DND-41 (cell line): ENCODE measurements at regions not wholly inside any gene's neighbourhood (a gene's known extent, or its start where the extent isn't known, plus 50 kb on each side); places are given as distances from the start of the nearest gene placed in this dataset.

ENCODE experiments used
- ATAC-seq: fragments of 200-7000 bp; cut with Tn5 transposase; 3 replicates; pipeline ENCODE4 v1.9.1; 2021; ENCODE audit warnings: low read depth; ENCODE audit not compliant: insufficient read depth
- DNase-seq: peaks from one replicate; pipeline ENCODE4 v3.0.0-alpha.2; 2020
- H2AFZ ChIP-seq: 2 replicates; pipeline ENCODE4 v1.6.0; 2012; ENCODE audit warnings: low read depth, low read length
- H3K27ac ChIP-seq: 2 replicates; pipeline ENCODE4 v1.5.1; 2012; ENCODE audit warnings: low read length, inconsistent platforms
- H3K27me3 ChIP-seq: fragments of 200-600 bp; sonication (generic); 2 replicates; pipeline ENCODE4 v1.6.0; 2012; ENCODE audit warnings: low read length, mild to moderate bottlenecking, inconsistent platforms; ENCODE audit not compliant: insufficient read depth, poor library complexity
- H3K36me3 ChIP-seq: 2 replicates; pipeline ENCODE4 v1.5.1; 2012; ENCODE audit warnings: low read length, inconsistent platforms; ENCODE audit not compliant: insufficient read depth
- H3K4me1 ChIP-seq: 2 replicates; pipeline ENCODE4 v1.5.1; 2012; ENCODE audit warnings: mild to moderate bottlenecking, low read length; ENCODE audit not compliant: insufficient read depth
- H3K4me2 ChIP-seq: 2 replicates; pipeline ENCODE4 v1.6.0; 2012; ENCODE audit warnings: mild to moderate bottlenecking, moderate library complexity, low read length, inconsistent platforms; ENCODE audit not compliant: insufficient read depth
- H3K4me3 ChIP-seq, 2 experiments: fragments of 200-600 bp in 1 of 2; shearing (Covaris generic) in 1 of 2; 2 replicates each; pipeline ENCODE4 v1.5.1; 2012 to 2016; ENCODE audit warnings: inconsistent platforms in 2 of 2, low read length in 2 of 2, mild to moderate bottlenecking in 2 of 2, low read depth in 1 of 2, moderate library complexity in 1 of 2
- H3K79me2 ChIP-seq: 2 replicates; pipeline ENCODE4 v1.6.0; 2012; ENCODE audit warnings: low read length, inconsistent platforms; ENCODE audit not compliant: insufficient read depth
- H3K9ac ChIP-seq: 2 replicates; pipeline ENCODE4 v1.6.0; 2012; ENCODE audit warnings: low read depth, mild to moderate bottlenecking, inconsistent platforms, low read length, moderate library complexity
- H3K9me3 ChIP-seq: 2 replicates; pipeline ENCODE4 v1.5.1; 2012; ENCODE audit warnings: low read length, moderate library complexity, mild to moderate bottlenecking, inconsistent platforms; ENCODE audit not compliant: insufficient read depth, severe bottlenecking
- H4K20me1 ChIP-seq: 2 replicates; pipeline ENCODE4 v1.6.0; 2012; ENCODE audit warnings: low read length; ENCODE audit not compliant: insufficient read depth
- CTCF ChIP-seq: IDR thresholded peaks from 2 replicates; pipeline ENCODE4 v1.5.1; 2012; ENCODE audit warnings: borderline replicate concordance, low read length, moderate library complexity, mild to moderate bottlenecking; ENCODE audit not compliant: poor library complexity, severe bottlenecking; ENCODE audit errors: extremely low read depth
- EZH2 ChIP-seq: IDR thresholded peaks from 3 replicates; pipeline ENCODE4 v1.6.1; 2012; ENCODE audit warnings: borderline replicate concordance, low read depth, mild to moderate bottlenecking, moderate library complexity, low read length, inconsistent platforms; ENCODE audit not compliant: severe bottlenecking

GRCh38 chr4:56185901-56186300 lies 201.4 kb downstream of the AASDH start:
- H3K27ac ChIP-seq, result no peak overlapping the region
- no peak overlapping the region for H2AFZ ChIP-seq
- DNase-seq (no peak), ATAC-seq (no peak)
- no peaks in the 10 kb centered on the region for H3K79me2 ChIP-seq
- H3K9ac ChIP-seq, result no peak overlapping the region
- H4K20me1 ChIP-seq, result no peaks in the 10 kb centered on the region
- no peak overlapping the region for H3K4me2 ChIP-seq
- H3K36me3 ChIP-seq, result no peaks in the 10 kb centered on the region
- H3K4me3 ChIP-seq, result no peak overlapping the region
- no peaks in the 10 kb centered on the region for H3K27me3 ChIP-seq
- no peak for TF ChIP-seq EZH2
- TF ChIP-seq CTCF, result no peak
- H3K9me3 ChIP-seq, result no peaks in the 10 kb centered on the region
- H3K4me1 ChIP-seq, result peaks cover 19% of the 10 kb centered on the region

GRCh38 chr4:56184214-56184613 lies 203.1 kb downstream of the AASDH start:
- no peak overlapping the region for H3K4me3 ChIP-seq

GRCh38 chr4:56183344-56183959 lies 203.8 kb downstream of the AASDH start:
- DNase-seq, result no peak
- Histone ChIP-seq H3K9ac (no peak overlapping the region), H3K79me2 (no peaks in the 10 kb centered on the region), H3K9me3 (no peaks in the 10 kb centered on the region), H3K4me3 (no peak overlapping the region), H2AFZ (no peak overlapping the region), H3K4me1 (peaks cover 24% of the 10 kb centered on the region), H3K27ac (no peak overlapping the region), H3K4me2 (no peak overlapping the region), H3K36me3 (no peaks in the 10 kb centered on the region), H3K27me3 (no peaks in the 10 kb centered on the region), H4K20me1 (no peaks in the 10 kb centered on the region)
- TF ChIP-seq EZH2 (no peak), CTCF (no peak)
- no peak for ATAC-seq

More at GRCh38 chr4:56184214-56184613, 203.1 kb downstream of the AASDH start:
- no peak for TF ChIP-seq CTCF
- no peak for ATAC-seq
- no peak overlapping the region for H3K4me2 ChIP-seq
- H3K27me3 ChIP-seq, result no peaks in the 10 kb centered on the region
- H3K4me1 ChIP-seq, result peaks cover 24% of the 10 kb centered on the region
- no peaks in the 10 kb centered on the region for H3K79me2 ChIP-seq
- no peak overlapping the region for H3K9ac ChIP-seq
- no peak overlapping the region for H2AFZ ChIP-seq
- no peak for DNase-seq
- H4K20me1 ChIP-seq, result no peaks in the 10 kb centered on the region
- H3K9me3 ChIP-seq, result no peaks in the 10 kb centered on the region
- H3K27ac ChIP-seq, result no peak overlapping the region
- no peaks in the 10 kb centered on the region for H3K36me3 ChIP-seq
